ENCODE measurements at regions not wholly inside any gene's neighbourhood (a gene's known extent, or its start where the extent isn't known, plus 50 kb on each side); places are given as distances from the start of the nearest gene placed in this dataset.

DNA sequence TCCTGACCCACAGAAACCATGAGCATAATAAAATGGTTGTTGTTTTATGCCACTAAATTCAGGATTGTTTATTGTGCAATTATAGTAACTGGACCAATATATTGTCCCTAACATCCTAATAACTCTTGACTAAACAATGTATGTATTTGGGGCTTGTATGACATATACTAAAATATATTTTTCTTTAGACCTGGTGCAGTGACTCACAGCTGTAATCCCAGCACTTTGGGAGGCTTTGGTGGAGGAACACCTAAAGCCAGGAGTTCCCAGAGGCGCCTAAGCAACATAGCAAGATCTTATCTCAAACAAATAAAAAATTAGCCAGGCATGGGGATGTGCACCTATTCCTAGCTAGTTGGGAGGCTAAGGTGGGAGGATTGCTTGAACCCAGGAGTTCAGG is 180.4 kb downstream of the SUCNR1 start (continued):
- no peak for TF ChIP-seq POU5F1 (IDR thresholded peaks at IDR 0.05; ENCODE audit: low read depth, low read length)
- no peak for TF ChIP-seq NRF1 (IDR thresholded peaks at IDR 0.05; ENCODE audit: low read depth, low read length)
